H1 (cell line): ENCODE measurements at regions not wholly inside any gene's neighbourhood (a gene's known extent, or its start where the extent isn't known, plus 50 kb on each side); places are given as distances from the start of the nearest gene placed in this dataset.

Source experiments
- CTCF ChIA-PET: fragments of 300-600 bp; sonication (Branson Sonifier 250); formaldehyde crosslinking; loops from one replicate; lab custom pipeline; 2021; ENCODE audit not compliant: partially characterized antibody; lab: Charles Lee
- POLR2A ChIA-PET: fragments of 300-600 bp; sonication (Branson Sonifier 250); formaldehyde crosslinking; loops from one replicate; lab custom pipeline; 2021; ENCODE audit warnings: inconsistent platforms; ENCODE audit not compliant: partially characterized antibody; lab: Charles Lee
- DNase-seq, 2 experiments: peaks; one replicate each; pipeline versions ENCODE4 v3.0.0 to v3.0.0-alpha.2; 2010 to 2022; ENCODE audit warnings: low spot score in 2 of 2, low read depth in 1 of 2, mixed read lengths in 1 of 2
- FAIRE-seq: peaks from 2 replicates; lab custom pipeline; 2011; peaks lifted over from hg19 to GRCh38; lab: Jason Lieb, UNC
- H2AFZ ChIP-seq: 2 replicates; pipeline ENCODE4 v1.8.1; 2012; ENCODE audit warnings: low read length, inconsistent platforms
- H2AK5ac ChIP-seq: 2 replicates; pipeline ENCODE4 v1.6.1; 2013; ENCODE audit warnings: low read depth, low read length
- H2BK120ac ChIP-seq: replicated peaks from 2 replicates; pipeline ENCODE3; 2013; ENCODE audit warnings: low read depth, low read length, inconsistent platforms
- H2BK12ac ChIP-seq: 2 replicates; pipeline ENCODE4 v1.6.1; 2013; ENCODE audit warnings: low read depth, low read length
- H2BK15ac ChIP-seq: 2 replicates; pipeline ENCODE4 v1.6.1; 2013; ENCODE audit warnings: low read length
- H2BK20ac ChIP-seq: 2 replicates; pipeline ENCODE4 v1.6.1; 2013; ENCODE audit warnings: low read length
- H2BK5ac ChIP-seq: 2 replicates; pipeline ENCODE4 v1.6.1; 2013; ENCODE audit warnings: low read depth, low read length
- H3K14ac ChIP-seq: 2 replicates; pipeline ENCODE4 v1.6.1; 2013; ENCODE audit warnings: inconsistent platforms; ENCODE audit not compliant: insufficient read length
- H3K18ac ChIP-seq: 2 replicates; pipeline ENCODE4 v1.6.1; 2013; ENCODE audit warnings: low read length; ENCODE audit errors: extremely low read depth
- H3K23ac ChIP-seq: 2 replicates; pipeline ENCODE4 v1.6.1; 2013; ENCODE audit warnings: inconsistent platforms; ENCODE audit not compliant: insufficient read length
- H3K23me2 ChIP-seq: 2 replicates; pipeline ENCODE4 v1.6.1; 2013; ENCODE audit warnings: low read depth, low read length
- H3K27ac ChIP-seq: 2 replicates; pipeline ENCODE4 v1.6.1; 2011; ENCODE audit warnings: low read depth, low read length, inconsistent platforms
- H3K27me3 ChIP-seq, 4 experiments: replicated peaks in 1 of 4; 1 replicate in 1 of 4; 2 replicates in 3 of 4; pipeline versions ENCODE4 v1.6.1 to v1.8.1; 2011 to 2013; ENCODE audit warnings: low read length in 3 of 4, mild to moderate bottlenecking in 3 of 4, inconsistent platforms in 2 of 4, mixed read lengths in 2 of 4, moderate library complexity in 1 of 4; ENCODE audit not compliant: control insufficient read depth in 3 of 4, insufficient read depth in 3 of 4; ENCODE audit errors: extremely low read depth in 1 of 4
- H3K36me3 ChIP-seq, 4 experiments: 2 replicates each; pipeline versions ENCODE4 v1.6.1 to v1.8.1; 2011 to 2013; ENCODE audit warnings: mild to moderate bottlenecking in 4 of 4, low read length in 3 of 4, moderate library complexity in 2 of 4, control low read depth in 1 of 4, inconsistent platforms in 1 of 4; ENCODE audit not compliant: insufficient read depth in 4 of 4, control insufficient read depth in 2 of 4
- H3K4ac ChIP-seq: replicated peaks from 2 replicates; pipeline ENCODE3; 2013; ENCODE audit warnings: low read length, low read depth, mixed read lengths, inconsistent platforms; ENCODE audit not compliant: insufficient read length
- H3K4me1 ChIP-seq, 4 experiments: replicated peaks in 1 of 4; 1 replicate in 1 of 4; 2 replicates in 3 of 4; pipeline versions ENCODE4 v1.6.1 to v1.8.1; 2011 to 2013; ENCODE audit warnings: low read length in 3 of 4, inconsistent platforms in 2 of 4, mixed read lengths in 1 of 4; ENCODE audit not compliant: insufficient read depth in 4 of 4, control insufficient read depth in 3 of 4
- H3K4me2 ChIP-seq, 2 experiments: 2 replicates each; pipeline versions ENCODE4 v1.6.1 to v1.8.1; 2011 to 2013; ENCODE audit warnings: low read depth in 2 of 2, low read length in 2 of 2, control low read depth in 1 of 2, inconsistent platforms in 1 of 2, mild to moderate bottlenecking in 1 of 2; ENCODE audit not compliant: insufficient read depth in 1 of 2
- H3K4me3 ChIP-seq, 4 experiments: fragments of 200-600, 300-600 bp in 1 of 4; sonication (generic), shearing (Covaris generic), sonication (Bioruptor Twin) in 1 of 4; 2 replicates each; pipeline versions ENCODE4 v1.5.1 to v1.8.1; 2011 to 2016; ENCODE audit warnings: low read length in 4 of 4, low read depth in 3 of 4, control low read depth in 2 of 4, inconsistent platforms in 2 of 4, mild to moderate bottlenecking in 2 of 4, mixed read lengths in 1 of 4, moderate library complexity in 1 of 4; ENCODE audit not compliant: insufficient read depth in 2 of 4; ENCODE audit errors: extremely low read depth in 1 of 4
- H3K56ac ChIP-seq: replicated peaks from 2 replicates; pipeline ENCODE3; 2013; ENCODE audit warnings: low read depth, mild to moderate bottlenecking, mixed read lengths, low read length, inconsistent platforms; ENCODE audit not compliant: insufficient read length
- H3K79me1 ChIP-seq: 2 replicates; pipeline ENCODE4 v1.6.1; 2013; ENCODE audit warnings: low read depth, low read length, control low read depth
- H3K79me2 ChIP-seq, 2 experiments: 2 replicates each; pipeline versions ENCODE4 v1.6.1 to v1.8.1; 2012 to 2013; ENCODE audit warnings: low read length in 2 of 2, mild to moderate bottlenecking in 2 of 2, inconsistent platforms in 1 of 2; ENCODE audit not compliant: insufficient read depth in 2 of 2, control insufficient read depth in 1 of 2
- H3K9ac ChIP-seq, 4 experiments: replicated peaks in 1 of 4; 1 replicate in 1 of 4; 2 replicates in 3 of 4; pipeline versions ENCODE4 v1.6.1 to v1.8.1; 2011 to 2013; ENCODE audit warnings: low read depth in 3 of 4, low read length in 3 of 4, control low read depth in 2 of 4, mild to moderate bottlenecking in 2 of 4, moderate library complexity in 2 of 4, inconsistent platforms in 1 of 4; ENCODE audit errors: extremely low read depth in 1 of 4
- H3K9me3 ChIP-seq, 2 experiments: 2 replicates each; pipeline versions ENCODE4 v1.6.1 to v1.8.1; 2012 to 2013; ENCODE audit warnings: mild to moderate bottlenecking in 2 of 2, moderate library complexity in 2 of 2, control low read depth in 1 of 2, inconsistent platforms in 1 of 2, low read depth in 1 of 2, low read length in 1 of 2, mixed read lengths in 1 of 2; ENCODE audit not compliant: insufficient read depth in 2 of 2
- H4K20me1 ChIP-seq, 2 experiments: replicated peaks in 1 of 2; 2 replicates each; pipeline versions ENCODE3 to v1.8.1; 2011 to 2013; ENCODE audit warnings: inconsistent platforms in 2 of 2, low read length in 2 of 2, mild to moderate bottlenecking in 1 of 2; ENCODE audit not compliant: insufficient read depth in 2 of 2, control insufficient read depth in 1 of 2
- H4K5ac ChIP-seq: 2 replicates; pipeline ENCODE4 v1.6.1; 2013; ENCODE audit warnings: low read length, low read depth, mixed read lengths, inconsistent platforms; ENCODE audit not compliant: insufficient read length
- H4K8ac ChIP-seq: 2 replicates; pipeline ENCODE4 v1.8.0; 2013; ENCODE audit warnings: mild to moderate bottlenecking, moderate library complexity, low read length, inconsistent platforms; ENCODE audit not compliant: insufficient read depth; ENCODE audit errors: extremely low read depth
- H4K91ac ChIP-seq: replicated peaks from 2 replicates; pipeline ENCODE3; 2013; ENCODE audit warnings: low read length, mixed read lengths, inconsistent platforms; ENCODE audit not compliant: insufficient read length
- ATF2 ChIP-seq: IDR thresholded peaks from 2 replicates; pipeline ENCODE4 v1.6.1; 2012; ENCODE audit warnings: low read length, inconsistent platforms
- BCL11A ChIP-seq, 2 experiments: IDR thresholded peaks; one replicate each; pipeline ENCODE4 v1.6.1; 2011; ENCODE audit warnings: low read depth in 2 of 2, low read length in 2 of 2, mild to moderate bottlenecking in 2 of 2
- BRCA1 ChIP-seq: IDR thresholded peaks from 2 replicates; pipeline ENCODE4 v1.6.1; 2012; ENCODE audit warnings: low read depth, low read length, improper control_type of control experiment
- GTF2F1 ChIP-seq: IDR thresholded peaks from 2 replicates; pipeline ENCODE4 v1.6.1; 2012; ENCODE audit warnings: low read depth, low read length, improper control_type of control experiment, borderline replicate concordance
- MAFK ChIP-seq: IDR thresholded peaks from 2 replicates; pipeline ENCODE4 v1.6.1; 2012; ENCODE audit warnings: low read depth, mild to moderate bottlenecking, improper control_type of control experiment, low read length
- NRF1 ChIP-seq: IDR thresholded peaks from 2 replicates; pipeline ENCODE4 v1.6.1; 2011; ENCODE audit warnings: mild to moderate bottlenecking, low read depth, low read length, improper control_type of control experiment
- RNF2 ChIP-seq: fragments of 200-900, 300-1000 bp; sonication (generic); IDR thresholded peaks from 2 replicates; pipeline ENCODE4 v1.7.1; 2016; ENCODE audit warnings: borderline replicate concordance, low read depth, mild to moderate bottlenecking, antibody characterized with exemption, low read length; ENCODE audit not compliant: poor library complexity, severe bottlenecking; ENCODE audit errors: missing control alignments
- SIX5 ChIP-seq: IDR thresholded peaks from 2 replicates; pipeline ENCODE4 v1.6.1; 2011; ENCODE audit warnings: mild to moderate bottlenecking, low read depth, low read length
- SP1 ChIP-seq: IDR thresholded peaks from 2 replicates; pipeline ENCODE4 v1.6.1; 2011; ENCODE audit warnings: low read depth, low read length
- SUZ12 ChIP-seq: fragments of 200-600 bp; sonication (generic); IDR thresholded peaks from 2 replicates; pipeline ENCODE4 v1.6.1; 2012; ENCODE audit warnings: mild to moderate bottlenecking, inconsistent platforms, low read length, moderate library complexity, mixed read lengths
- WGBS, 2 experiments: shearing (Covaris generic) in 1 of 2; methylation state at CpG; one replicate each; pipeline versions ENCODE4 v1.1.6 to v1.1.7; 2013 to 2015; ENCODE audit warnings: low lambda C conversion rate in 2 of 2, mixed read lengths in 2 of 2, inconsistent platforms in 1 of 2, low coverage in 1 of 2, missing lambda C conversion rate in 1 of 2; ENCODE audit not compliant: insufficient replicate concordance in 2 of 2, insufficient coverage in 1 of 2, insufficient read length in 1 of 2; ENCODE audit errors: extremely low coverage in 1 of 2, missing lambda C conversion rate in 1 of 2; 5-methylcytosine and 5-hydroxymethylcytosine counted together

- no peaks in the 10 kb centered on the region for H3K79me2 ChIP-seq
- DNase-seq (no peak), FAIRE-seq (no peak)
- no peak overlapping the region for H3K23ac ChIP-seq
- H3K27me3 ChIP-seq = no peaks in the 10 kb centered on the region
- no peak for TF ChIP-seq MAFK
- TF ChIP-seq SUZ12 = no peak
- TF ChIP-seq BCL11A (IDR thresholded peaks at IDR 0.05; ENCODE audit: low read depth in 2 of 2, low read length in 2 of 2) = no peak
- no peak for TF ChIP-seq BRCA1
- TF ChIP-seq RNF2 = no peak
- TF ChIP-seq NRF1 = no peak
- TF ChIP-seq SP1 = no peak
- TF ChIP-seq ATF2 = no peak
- TF ChIP-seq GTF2F1 = no peak
- TF ChIP-seq SIX5 = no peak
- H2AK5ac ChIP-seq = no peak overlapping the region
- no peak overlapping the region for H4K5ac ChIP-seq
- H3K9ac ChIP-seq = no peak overlapping the region
- no peak overlapping the region for H2BK12ac ChIP-seq
- no peak overlapping the region for H3K4me2 ChIP-seq
- H2BK15ac ChIP-seq = no peak overlapping the region
- H3K4ac ChIP-seq = no peak overlapping the region
- H4K20me1 ChIP-seq = no peaks in the 10 kb centered on the region
- H3K79me1 ChIP-seq = no peaks in the 10 kb centered on the region
- H2AFZ ChIP-seq = no peak overlapping the region
- POLR2A ChIA-PET = no interaction called here
- 89% methylated on average over 3 of the region's 3 CpGs; no CpG with 5 or more reads in 1 of the 2 experiments for WGBS, 2 experiments
- H3K23me2 ChIP-seq = no peaks in the 10 kb centered on the region; the same call in 1 of the 2 replicates
- CTCF ChIA-PET = interaction anchor here (1.3 to 1.4 kb wide), 2 partner anchors 8 to 26 kb away, joined by 3 to 7 read pairs; no protein-coding TSS in a partner anchor
- H3K36me3 ChIP-seq = no peaks in the 10 kb centered on the region
- no peak overlapping the region for H4K8ac ChIP-seq
- no peak overlapping the region for H3K18ac ChIP-seq
- no peak overlapping the region for H3K4me3 ChIP-seq
- H2BK120ac ChIP-seq = no peak overlapping the region
- no peak overlapping the region for H3K14ac ChIP-seq
- H2BK5ac ChIP-seq = no peak overlapping the region
- no peaks in the 10 kb centered on the region for H3K9me3 ChIP-seq
- no peak overlapping the region for H3K27ac ChIP-seq
- H2BK20ac ChIP-seq = no peak overlapping the region
- no peaks in the 10 kb centered on the region for H3K4me1 ChIP-seq
- no peak overlapping the region for H3K56ac ChIP-seq
- H4K91ac ChIP-seq = no peak overlapping the region
Measured at GRCh38 chr13:47000165-47000564, 103.3 kb upstream of the HTR2A start.
